Hypothalamus (tissue), 51 donors: ENCODE measurements at regions not wholly inside any gene's neighbourhood (a gene's known extent, or its start where the extent isn't known, plus 50 kb on each side); places are given as distances from the start of the nearest gene placed in this dataset.

ENCODE experiments used
- DNase-seq, 51 donors: peaks; one replicate each; lab custom pipeline; 2025; lab: John Stamatoyannopoulos, UW

- no peak for DNase-seq
Observed at GRCh38 chr6:21842875-21843645, 249.5 kb downstream of the SOX4 start.

GRCh38 chr6:21844120-21844917, 250.8 kb downstream of the SOX4 start:
- no peak for DNase-seq

GRCh38 chr6:21845018-21845417, 251.5 kb downstream of the SOX4 start:
- peak in 1 of 51 donors; percentile 37 for DNase-seq

GRCh38 chr6:21845439-21846140, 252.0 kb downstream of the SOX4 start:
- no peak for DNase-seq

GRCh38 chr6:21846541-21847451, 253.2 kb downstream of the SOX4 start:
- peak in 1 of 51 donors; percentile 4 for DNase-seq

GRCh38 chr6:21847711-21848480, 254.3 kb downstream of the SOX4 start:
- DNase-seq, result no peak

DNA sequence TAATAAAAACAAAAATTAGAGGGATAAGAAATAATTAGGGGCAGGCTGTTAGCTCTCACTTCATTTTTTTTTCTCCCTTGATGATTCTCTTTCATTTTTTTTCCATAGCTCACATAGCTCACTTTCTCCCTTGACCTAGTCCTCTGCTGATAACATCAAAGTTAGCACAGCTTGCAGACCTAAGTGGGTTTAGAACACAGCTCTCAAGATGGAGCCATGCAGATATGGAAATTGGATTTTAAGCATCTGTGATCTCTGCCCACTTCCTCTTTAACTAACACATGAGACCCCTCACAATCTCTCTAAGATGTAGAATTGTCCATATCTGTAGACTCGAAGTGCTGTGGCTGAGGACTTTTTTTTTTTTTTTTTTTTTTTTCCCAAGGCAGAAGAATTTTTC, 257.1 kb downstream of the SOX4 start:
- no peak for DNase-seq

DNA sequence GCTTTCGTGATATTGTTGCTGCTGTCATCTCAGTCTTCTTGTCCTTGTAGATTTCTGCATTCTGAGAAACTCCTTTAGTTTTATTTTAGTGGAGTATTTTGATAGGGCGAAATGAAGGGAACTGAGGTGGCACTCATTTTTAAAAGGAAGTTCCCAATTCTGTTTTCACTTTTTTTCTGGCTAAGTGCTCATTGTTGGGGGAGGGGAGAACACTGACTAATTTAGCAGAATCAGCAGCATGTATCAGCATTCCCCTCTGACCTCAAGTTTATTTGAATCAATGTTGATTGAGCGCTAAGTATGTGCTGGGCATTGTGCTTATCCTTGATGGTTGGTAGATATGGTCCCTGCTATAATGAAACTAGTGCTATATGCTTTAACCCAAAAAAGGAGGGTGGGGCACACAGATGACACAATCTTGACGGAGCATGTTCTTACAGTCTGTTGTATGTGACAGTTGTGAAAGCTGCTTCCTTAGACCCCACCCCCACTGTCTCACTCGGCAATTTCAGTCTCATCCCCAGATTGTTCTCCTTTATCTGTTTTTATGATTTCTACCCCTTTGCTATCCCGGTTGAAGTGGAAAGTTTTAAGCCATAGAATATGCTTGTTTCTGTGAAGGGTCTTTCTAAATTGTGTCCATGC, 262.4 kb downstream of the SOX4 start:
- no peak for DNase-seq

- DNase-seq, result no peak
Observed at GRCh38 chr6:21856456-21856825, 262.9 kb downstream of the SOX4 start.

DNA sequence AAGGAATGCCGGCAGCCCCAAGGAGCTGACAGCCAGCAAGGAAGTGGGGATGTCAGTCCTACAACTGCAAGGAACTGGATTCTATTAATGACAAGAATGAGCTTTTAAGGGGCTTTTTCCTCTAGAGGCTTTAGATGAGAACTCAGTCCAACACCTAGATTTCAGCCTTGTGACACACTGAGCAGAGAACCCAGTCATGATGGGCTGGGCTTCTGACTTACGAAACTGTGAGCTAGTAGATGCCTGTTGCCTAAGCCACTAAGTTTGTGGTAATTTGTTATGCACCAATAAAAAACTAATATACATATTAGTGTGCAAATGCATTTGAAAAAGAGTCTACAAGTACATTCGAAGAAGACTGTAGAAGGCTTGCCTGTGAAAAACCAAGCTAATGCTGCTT, 263.3 kb downstream of the SOX4 start:
- no peak for DNase-seq

GRCh38 chr6:21858076-21858475, 264.5 kb downstream of the SOX4 start:
- DNase-seq, result no peak

GRCh38 chr6:21859193-21859735, 265.7 kb downstream of the SOX4 start:
- no peak for DNase-seq

- DNase-seq, result no peak
Observed at GRCh38 chr6:21861942-21862341, 268.4 kb downstream of the SOX4 start.

DNA sequence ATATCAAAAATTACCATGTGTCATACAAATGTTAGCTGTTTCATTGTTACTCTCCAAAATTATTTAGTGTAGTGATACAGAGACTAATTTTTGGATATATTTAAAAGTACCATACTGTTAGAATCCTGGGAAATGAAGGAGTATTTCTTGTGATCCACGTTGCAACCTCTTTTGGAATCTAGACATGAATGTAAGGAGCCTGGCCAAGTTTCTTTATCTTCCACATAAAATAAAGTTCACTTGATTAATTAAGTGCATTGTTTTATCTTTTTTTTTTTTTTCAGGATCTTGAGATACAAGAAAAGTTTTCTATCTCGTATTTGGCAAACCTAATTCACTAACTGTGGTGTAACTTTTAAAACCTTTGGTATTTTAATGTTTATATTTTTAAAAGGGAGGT, 270.7 kb downstream of the SOX4 start:
- no peak for DNase-seq

DNA sequence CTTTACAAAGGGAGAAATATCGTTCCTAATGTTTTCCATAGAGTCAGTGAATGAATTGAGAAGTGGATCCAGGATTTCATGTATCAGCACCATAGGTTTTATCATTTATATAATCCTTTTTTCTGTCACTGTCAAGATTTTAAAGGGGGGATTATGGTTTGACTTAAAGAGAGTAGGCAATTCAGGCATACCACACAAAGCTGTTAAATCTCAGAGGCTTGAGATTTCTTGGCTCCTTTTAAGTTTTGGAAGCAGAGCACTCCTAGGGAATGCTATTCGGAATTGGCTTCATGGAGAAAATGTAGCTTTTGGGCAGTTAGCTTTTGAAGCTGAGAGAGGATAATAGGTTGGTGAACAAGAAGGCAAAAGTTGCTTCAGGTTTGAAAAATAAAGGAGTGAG, 274.7 kb downstream of the SOX4 start:
- DNase-seq, result no peak

GRCh38 chr6:21869085-21869771, 275.7 kb downstream of the SOX4 start:
- DNase-seq, result no peak

DNA sequence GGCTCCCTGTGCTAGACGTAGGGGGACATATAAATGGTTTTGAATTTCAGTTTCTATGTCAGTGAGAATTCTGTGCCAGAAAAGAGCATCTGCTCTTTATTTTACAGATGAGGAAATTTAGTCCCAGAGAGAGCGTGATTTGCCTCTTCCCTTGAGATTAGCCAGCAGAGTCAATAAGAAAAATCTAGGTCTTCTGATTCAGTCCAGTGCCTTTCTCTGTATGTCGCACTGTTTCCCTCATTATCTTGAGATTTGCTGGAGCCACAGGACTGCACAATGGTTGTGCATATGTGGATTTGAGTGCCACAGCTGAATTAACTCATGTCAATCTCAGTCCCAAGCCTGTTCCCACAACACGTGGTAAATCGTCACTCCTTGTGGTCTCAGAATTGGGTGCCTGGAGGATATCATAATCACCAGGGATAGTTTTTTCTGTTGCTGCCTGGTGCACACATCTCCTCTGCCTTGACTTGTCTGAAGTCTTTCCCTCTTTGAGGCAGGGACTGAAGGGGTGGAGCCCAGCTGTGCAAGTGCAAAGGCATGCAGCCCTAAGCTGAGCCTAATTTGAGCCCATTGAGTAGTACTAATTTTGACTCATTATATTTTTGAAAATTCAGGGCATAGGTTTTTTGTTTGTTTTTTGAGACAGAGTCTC, 276.7 kb downstream of the SOX4 start:
- DNase-seq, result no peak

GRCh38 chr6:21871831-21872230, 278.3 kb downstream of the SOX4 start:
- DNase-seq, result no peak
